H1 (cell line): ENCODE measurements at regions not wholly inside any gene's neighbourhood (a gene's known extent, or its start where the extent isn't known, plus 50 kb on each side); places are given as distances from the start of the nearest gene placed in this dataset.

ENCODE experiments used
- CHD1 ChIP-seq: IDR thresholded peaks from 2 replicates; pipeline ENCODE4 v1.6.1; 2012; ENCODE audit warnings: low read depth, low read length, improper control_type of control experiment
- CREB1 ChIP-seq: IDR thresholded peaks from 2 replicates; pipeline ENCODE4 v1.6.1; 2012; ENCODE audit warnings: inconsistent platforms
- FOSL1 ChIP-seq: IDR thresholded peaks from 2 replicates; pipeline ENCODE4 v1.6.1; 2011; ENCODE audit warnings: mild to moderate bottlenecking, low read depth, low read length, moderate library complexity; ENCODE audit not compliant: insufficient read depth
- GABPA ChIP-seq: IDR thresholded peaks from 2 replicates; pipeline ENCODE4 v1.6.1; 2011; ENCODE audit warnings: mild to moderate bottlenecking, low read length, moderate library complexity, borderline replicate concordance; ENCODE audit not compliant: insufficient read depth
- NRF1 ChIP-seq: IDR thresholded peaks from 2 replicates; pipeline ENCODE4 v1.6.1; 2011; ENCODE audit warnings: mild to moderate bottlenecking, low read depth, low read length, improper control_type of control experiment
- TAF1 ChIP-seq: IDR thresholded peaks from 2 replicates; pipeline ENCODE4 v1.6.1; 2011; ENCODE audit warnings: mild to moderate bottlenecking, low read depth, low read length
- TF ChIP-seq, protein P1 (sequence below): IDR thresholded peaks from 2 replicates; pipeline ENCODE4 v1.6.1; 2012; ENCODE audit warnings: inconsistent platforms

DNA sequence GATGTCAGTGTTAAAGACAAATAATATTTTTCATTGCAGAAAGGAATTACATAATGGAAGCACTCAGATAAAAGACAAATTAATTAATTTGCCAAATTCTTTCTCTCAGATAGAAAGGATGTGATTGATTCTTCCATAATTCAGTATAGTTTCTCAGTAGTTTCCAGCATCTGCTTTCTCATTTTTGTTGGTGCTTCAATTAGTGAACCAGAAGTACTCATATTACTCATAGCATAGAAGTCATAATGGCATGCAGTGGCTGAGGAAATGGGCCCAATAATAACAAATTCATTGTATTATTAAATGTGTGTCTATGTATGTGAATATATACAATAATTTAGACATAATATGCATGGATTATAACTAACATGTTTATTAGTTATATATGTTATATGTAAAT lies 393.3 kb upstream of the TRAM1L1 start (continued):
- TF ChIP-seq TAF1 (no peak), GABPA (no peak), FOSL1 (no peak), CREB1 (no peak), CHD1 (no peak), NRF1 (no peak)
- TF ChIP-seq, protein P1, sequence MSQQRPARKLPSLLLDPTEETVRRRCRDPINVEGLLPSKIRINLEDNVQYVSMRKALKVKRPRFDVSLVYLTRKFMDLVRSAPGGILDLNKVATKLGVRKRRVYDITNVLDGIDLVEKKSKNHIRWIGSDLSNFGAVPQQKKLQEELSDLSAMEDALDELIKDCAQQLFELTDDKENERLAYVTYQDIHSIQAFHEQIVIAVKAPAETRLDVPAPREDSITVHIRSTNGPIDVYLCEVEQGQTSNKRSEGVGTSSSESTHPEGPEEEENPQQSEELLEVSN, result no peak
